Gastroesophageal sphincter (tissue), 3 donors: ENCODE measurements at regions not wholly inside any gene's neighbourhood (a gene's known extent, or its start where the extent isn't known, plus 50 kb on each side); places are given as distances from the start of the nearest gene placed in this dataset.

Source experiments
- CTCF ChIP-seq, 4 experiments: fragments of 200-600 bp in 2 of 4; fragments of 450-650 bp in 2 of 4; sonication (generic) in 1 of 4; IDR thresholded peaks; one replicate each; pipeline ENCODE4 v1.5.1; 2017 to 2019; ENCODE audit warnings: antibody characterized with exemption in 4 of 4, mild to moderate bottlenecking in 2 of 4, moderate library complexity in 2 of 4
- EP300 ChIP-seq: sonication (generic); formaldehyde crosslinking; IDR thresholded peaks from one replicate; pipeline ENCODE4 v1.6.1; 2017; ENCODE audit warnings: antibody characterized with exemption, mild to moderate bottlenecking
- POLR2A ChIP-seq, 2 donors: fragments of 450-650 bp; IDR thresholded peaks; one replicate each; pipeline ENCODE4 v1.6.1; 2017; ENCODE audit warnings: antibody characterized with exemption in 2 of 2, mild to moderate bottlenecking in 2 of 2, moderate library complexity in 1 of 2
- POLR2AphosphoS5 ChIP-seq: sonication (generic); formaldehyde crosslinking; IDR thresholded peaks from one replicate; pipeline ENCODE4 v1.6.1; 2017; ENCODE audit warnings: antibody characterized with exemption

- no peak for TF ChIP-seq CTCF (IDR thresholded peaks at IDR 0.05)
- no peak for TF ChIP-seq POLR2A (IDR thresholded peaks at IDR 0.05)
- TF ChIP-seq POLR2AphosphoS5 = no peak
- no peak for TF ChIP-seq EP300
Observed at GRCh38 chr6:12567682-12568081, 148.9 kb upstream of the PHACTR1 start.
